NT2/D1 (cell line): ENCODE measurements at regions not wholly inside any gene's neighbourhood (a gene's known extent, or its start where the extent isn't known, plus 50 kb on each side); places are given as distances from the start of the nearest gene placed in this dataset.
A peak's percentile ranks its signal among the peaks of the same experiment; 100 is the strongest.

Experiments
- SUZ12 ChIP-seq: IDR thresholded peaks from 2 replicates; pipeline ENCODE4 v1.6.1; 2011; ENCODE audit not compliant: insufficient read length, insufficient read depth; ENCODE audit errors: extremely low read depth
- YY1 ChIP-seq: IDR thresholded peaks from 2 replicates; pipeline ENCODE4 v1.6.1; 2011; ENCODE audit not compliant: insufficient read length, insufficient read depth

- TF ChIP-seq YY1 (peak; percentile 31), SUZ12 (no peak)
Measured at GRCh38 chr1:235018161-235018560, 110.5 kb downstream of the TOMM20 start.
